ENCODE measurements at regions not wholly inside any gene's neighbourhood (a gene's known extent, or its start where the extent isn't known, plus 50 kb on each side); places are given as distances from the start of the nearest gene placed in this dataset.

DNA sequence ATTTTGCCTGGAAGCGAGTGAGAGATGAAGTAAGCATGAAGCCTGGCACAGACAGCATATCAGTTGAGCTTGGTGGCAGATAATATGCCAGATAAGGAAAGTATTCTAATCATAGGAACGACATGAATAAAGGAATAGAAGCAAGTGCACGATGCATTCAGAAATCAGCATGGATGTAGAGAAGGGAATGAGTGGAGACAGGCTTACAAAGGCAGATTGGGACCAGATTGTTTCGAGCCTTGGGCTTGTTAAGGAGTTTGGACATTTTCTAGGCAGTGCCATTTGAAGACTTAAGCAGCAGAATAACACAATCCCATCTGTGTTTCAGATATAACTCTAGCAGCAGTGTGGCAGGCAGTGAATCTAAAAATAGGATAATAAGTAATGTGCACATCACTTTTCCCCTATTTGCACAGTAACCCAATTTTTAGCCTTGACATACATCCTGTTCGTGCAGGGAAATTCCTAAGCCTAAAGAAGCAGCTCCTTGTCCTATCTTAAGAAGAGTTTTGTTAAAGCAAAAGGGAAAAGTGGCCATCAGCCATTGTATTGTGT is 450.2 kb downstream of the PLCL1 start:
- H3K4me2 ChIP-seq (ENCODE audit: low read length), result no peak overlapping the region
- no peaks in the 10 kb centered on the region for H3K27me3 ChIP-seq (ENCODE audit: control insufficient read depth, insufficient read depth, low read length)
- no peak overlapping the region for H3K9ac ChIP-seq (ENCODE audit: low read depth, low read length)
- no peaks in the 10 kb centered on the region for H3K4me1 ChIP-seq (ENCODE audit: control insufficient read depth, insufficient read depth, low read length)
- no peaks in the 10 kb centered on the region for H3K9me3 ChIP-seq (replicated peaks; ENCODE audit: low read length)
- no peaks in the 10 kb centered on the region for H3K36me3 ChIP-seq (ENCODE audit: insufficient read depth, low read length)
- H3K4me3 ChIP-seq (ENCODE audit: low read length), result no peak overlapping the region

DNA sequence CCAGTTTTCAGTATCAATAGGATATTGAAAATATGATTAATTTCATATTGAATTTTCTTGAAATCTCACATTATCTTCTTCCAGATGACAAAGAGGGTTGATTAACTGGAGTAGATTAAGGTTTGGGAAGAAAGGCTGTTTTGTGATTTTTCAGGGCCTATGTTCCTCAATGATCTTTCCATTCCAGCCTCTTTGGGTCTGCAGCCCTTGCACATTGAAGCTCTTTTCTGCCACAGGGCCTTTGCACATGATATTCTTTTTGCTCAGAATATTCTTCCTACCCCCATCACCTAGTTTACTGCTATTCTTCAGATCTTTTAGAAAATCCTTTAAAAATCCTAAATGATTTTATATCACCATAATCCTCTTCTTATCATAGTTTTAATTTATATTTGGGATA is 449.6 kb downstream of the PLCL1 start:
- no peaks in the 10 kb centered on the region for H3K4me1 ChIP-seq (ENCODE audit: control insufficient read depth, insufficient read depth, low read length)
- no peaks in the 10 kb centered on the region for H3K9me3 ChIP-seq (replicated peaks; ENCODE audit: low read length)
- H3K27me3 ChIP-seq (ENCODE audit: control insufficient read depth, insufficient read depth, low read length), result no peaks in the 10 kb centered on the region
- no peak overlapping the region for H3K4me3 ChIP-seq (ENCODE audit: low read length)
- no peak overlapping the region for H3K9ac ChIP-seq (ENCODE audit: low read depth, low read length)
- no peak overlapping the region for H3K4me2 ChIP-seq (ENCODE audit: low read length)
- no peaks in the 10 kb centered on the region for H3K36me3 ChIP-seq (ENCODE audit: insufficient read depth, low read length)

DNA sequence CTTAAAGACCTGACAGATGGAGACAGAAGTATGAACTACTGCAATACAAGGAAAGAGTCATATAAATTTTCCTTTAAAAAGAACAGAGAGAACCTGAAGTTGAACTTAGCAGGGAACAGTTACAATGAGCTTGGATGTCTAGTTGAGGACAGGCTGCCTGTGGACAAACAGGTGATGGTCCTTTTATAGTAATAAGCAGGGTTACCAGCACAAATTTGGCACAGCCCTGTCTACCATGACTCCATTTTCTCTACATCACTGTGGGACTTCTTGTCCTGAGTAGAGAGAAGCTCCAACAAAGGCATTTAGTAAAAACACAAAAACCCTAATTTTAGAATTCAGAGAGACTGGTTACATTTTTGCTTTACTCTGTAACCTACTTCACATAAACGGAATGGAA is 448.1 kb downstream of the PLCL1 start:
- Histone ChIP-seq H3K36me3 (ENCODE audit: insufficient read depth, low read length) (no peaks in the 10 kb centered on the region), H3K4me2 (ENCODE audit: low read length) (no peak overlapping the region), H3K4me1 (ENCODE audit: control insufficient read depth, insufficient read depth, low read length) (no peaks in the 10 kb centered on the region), H3K9me3 (replicated peaks; ENCODE audit: low read length) (no peaks in the 10 kb centered on the region), H3K9ac (ENCODE audit: low read depth, low read length) (no peak overlapping the region), H3K27me3 (ENCODE audit: control insufficient read depth, insufficient read depth, low read length) (no peaks in the 10 kb centered on the region), H3K4me3 (ENCODE audit: low read length) (no peak overlapping the region)

DNA sequence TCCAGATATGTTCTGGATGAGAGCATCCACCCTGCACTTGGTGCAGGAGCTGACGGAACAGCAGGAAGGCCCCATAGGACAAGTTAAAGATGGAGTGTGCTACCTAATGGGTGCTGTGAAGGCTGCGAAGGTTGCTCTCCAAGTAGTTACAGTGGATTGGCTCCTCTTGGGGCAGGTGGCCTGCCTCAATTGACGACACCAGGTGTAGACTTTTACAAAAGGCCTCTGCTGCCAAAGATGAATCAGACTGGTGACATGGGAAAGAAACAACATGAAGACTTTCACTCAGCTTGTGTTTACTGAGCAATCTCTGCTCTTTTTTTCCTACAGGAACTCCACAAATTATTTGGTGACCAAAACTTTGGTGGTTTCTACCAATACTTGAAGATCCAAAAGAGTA is 437.7 kb downstream of the PLCL1 start:
- Histone ChIP-seq H3K27me3 (ENCODE audit: control insufficient read depth, insufficient read depth, low read length) (no peaks in the 10 kb centered on the region), H3K4me3 (ENCODE audit: low read length) (no peak overlapping the region), H3K4me1 (ENCODE audit: control insufficient read depth, insufficient read depth, low read length) (no peaks in the 10 kb centered on the region), H3K36me3 (ENCODE audit: insufficient read depth, low read length) (no peaks in the 10 kb centered on the region), H3K4me2 (ENCODE audit: low read length) (no peak overlapping the region), H3K9me3 (replicated peaks; ENCODE audit: low read length) (no peaks in the 10 kb centered on the region), H3K9ac (ENCODE audit: low read depth, low read length) (no peak overlapping the region)

DNA sequence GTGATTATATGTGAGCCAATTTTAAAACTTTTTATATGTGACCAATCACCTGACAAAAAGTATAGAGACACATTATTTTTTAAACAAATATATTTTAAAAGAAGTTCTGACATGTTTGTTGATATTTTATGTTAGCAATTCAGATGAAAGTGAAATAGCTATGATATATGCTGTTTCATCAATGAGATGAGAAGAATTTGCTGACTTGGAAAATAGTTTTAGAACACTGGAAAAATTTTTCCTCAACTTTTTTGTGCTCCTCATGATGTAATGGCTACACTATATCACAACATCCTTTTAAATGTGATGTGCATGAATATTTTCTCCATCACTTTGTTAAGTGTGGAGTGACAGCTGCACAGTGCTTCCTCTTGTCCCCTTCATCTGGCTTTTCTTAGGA is 434.0 kb downstream of the PLCL1 start:
- Histone ChIP-seq H3K4me2 (ENCODE audit: low read length) (no peak overlapping the region), H3K9me3 (replicated peaks; ENCODE audit: low read length) (no peaks in the 10 kb centered on the region), H3K27me3 (ENCODE audit: control insufficient read depth, insufficient read depth, low read length) (no peaks in the 10 kb centered on the region), H3K4me3 (ENCODE audit: low read length) (no peak overlapping the region), H3K4me1 (ENCODE audit: control insufficient read depth, insufficient read depth, low read length) (no peaks in the 10 kb centered on the region), H3K9ac (ENCODE audit: low read depth, low read length) (no peak overlapping the region), H3K36me3 (ENCODE audit: insufficient read depth, low read length) (no peaks in the 10 kb centered on the region)

DNA sequence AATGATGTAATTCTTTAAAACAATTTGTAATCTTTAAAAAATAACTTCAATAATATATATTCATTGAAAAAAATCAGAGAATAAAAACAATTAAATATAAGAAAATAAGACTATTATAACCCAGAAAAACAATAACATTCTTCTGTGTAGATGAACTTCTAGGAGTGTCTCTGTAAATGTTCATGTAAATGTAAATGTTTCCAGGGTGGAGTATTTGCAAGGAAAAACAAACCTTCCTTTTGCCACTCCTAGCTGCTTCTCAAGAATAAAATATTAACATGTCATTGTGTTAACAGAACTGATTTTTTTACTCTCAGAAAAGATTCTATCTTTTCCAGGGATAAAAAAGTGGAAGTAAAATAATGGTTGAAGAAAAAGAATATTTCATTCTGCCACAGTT is 431.9 kb downstream of the PLCL1 start:
- Histone ChIP-seq H3K4me3 (ENCODE audit: low read length) (no peak overlapping the region), H3K36me3 (ENCODE audit: insufficient read depth, low read length) (no peaks in the 10 kb centered on the region), H3K4me2 (ENCODE audit: low read length) (no peak overlapping the region), H3K4me1 (ENCODE audit: control insufficient read depth, insufficient read depth, low read length) (no peaks in the 10 kb centered on the region), H3K9me3 (replicated peaks; ENCODE audit: low read length) (no peaks in the 10 kb centered on the region), H3K27me3 (ENCODE audit: control insufficient read depth, insufficient read depth, low read length) (no peaks in the 10 kb centered on the region), H3K9ac (ENCODE audit: low read depth, low read length) (no peak overlapping the region)

DNA sequence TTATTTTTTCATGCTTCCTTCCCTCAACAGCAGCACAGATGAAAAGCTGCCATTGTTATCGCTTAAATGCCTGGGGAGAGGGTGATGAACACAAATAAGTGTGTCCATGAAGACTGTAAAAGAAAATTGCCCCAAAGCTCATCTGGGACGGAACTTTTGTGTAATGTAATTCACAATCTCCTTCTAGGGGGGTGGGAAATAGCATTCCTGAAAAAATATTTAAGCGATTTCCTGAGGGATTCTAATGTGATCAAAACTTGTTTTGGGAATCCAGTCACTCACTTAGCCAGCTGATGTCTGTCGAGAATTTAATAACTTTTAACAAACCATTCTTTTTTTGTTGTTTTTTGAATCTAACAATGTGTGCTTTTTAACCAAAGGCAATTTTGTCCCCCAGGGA is 427.9 kb downstream of the PLCL1 start:
- Histone ChIP-seq H3K36me3 (ENCODE audit: insufficient read depth, low read length) (no peaks in the 10 kb centered on the region), H3K9me3 (replicated peaks; ENCODE audit: low read length) (no peaks in the 10 kb centered on the region), H3K27me3 (ENCODE audit: control insufficient read depth, insufficient read depth, low read length) (no peaks in the 10 kb centered on the region), H3K4me3 (ENCODE audit: low read length) (no peak overlapping the region), H3K9ac (ENCODE audit: low read depth, low read length) (no peak overlapping the region), H3K4me1 (ENCODE audit: control insufficient read depth, insufficient read depth, low read length) (no peaks in the 10 kb centered on the region), H3K4me2 (ENCODE audit: low read length) (no peak overlapping the region)

DNA sequence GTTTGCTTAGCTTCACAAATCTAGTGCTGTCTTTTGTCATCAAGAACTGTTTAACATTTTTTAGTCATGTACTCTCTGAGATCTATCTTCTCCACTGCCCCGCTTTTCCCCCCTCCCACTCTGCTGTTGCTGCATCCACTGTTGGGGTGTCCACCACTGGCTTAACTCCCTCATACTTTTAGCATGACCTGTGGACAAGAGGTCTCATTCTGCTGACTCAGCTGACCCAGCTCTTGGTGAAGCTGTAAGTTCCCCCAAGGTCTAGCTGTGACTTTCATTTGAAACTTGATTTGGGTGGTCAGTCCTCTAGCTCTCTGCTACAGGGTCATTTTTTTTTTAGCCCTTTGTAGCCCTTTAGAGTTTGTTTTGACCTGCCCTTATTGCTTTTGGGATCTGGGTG is 427.2 kb downstream of the PLCL1 start:
- Histone ChIP-seq H3K27me3 (ENCODE audit: control insufficient read depth, insufficient read depth, low read length) (no peaks in the 10 kb centered on the region), H3K9ac (ENCODE audit: low read depth, low read length) (no peak overlapping the region), H3K4me2 (ENCODE audit: low read length) (no peak overlapping the region), H3K36me3 (ENCODE audit: insufficient read depth, low read length) (no peaks in the 10 kb centered on the region), H3K4me3 (ENCODE audit: low read length) (no peak overlapping the region), H3K4me1 (ENCODE audit: control insufficient read depth, insufficient read depth, low read length) (no peaks in the 10 kb centered on the region), H3K9me3 (replicated peaks; ENCODE audit: low read length) (no peaks in the 10 kb centered on the region)

DNA sequence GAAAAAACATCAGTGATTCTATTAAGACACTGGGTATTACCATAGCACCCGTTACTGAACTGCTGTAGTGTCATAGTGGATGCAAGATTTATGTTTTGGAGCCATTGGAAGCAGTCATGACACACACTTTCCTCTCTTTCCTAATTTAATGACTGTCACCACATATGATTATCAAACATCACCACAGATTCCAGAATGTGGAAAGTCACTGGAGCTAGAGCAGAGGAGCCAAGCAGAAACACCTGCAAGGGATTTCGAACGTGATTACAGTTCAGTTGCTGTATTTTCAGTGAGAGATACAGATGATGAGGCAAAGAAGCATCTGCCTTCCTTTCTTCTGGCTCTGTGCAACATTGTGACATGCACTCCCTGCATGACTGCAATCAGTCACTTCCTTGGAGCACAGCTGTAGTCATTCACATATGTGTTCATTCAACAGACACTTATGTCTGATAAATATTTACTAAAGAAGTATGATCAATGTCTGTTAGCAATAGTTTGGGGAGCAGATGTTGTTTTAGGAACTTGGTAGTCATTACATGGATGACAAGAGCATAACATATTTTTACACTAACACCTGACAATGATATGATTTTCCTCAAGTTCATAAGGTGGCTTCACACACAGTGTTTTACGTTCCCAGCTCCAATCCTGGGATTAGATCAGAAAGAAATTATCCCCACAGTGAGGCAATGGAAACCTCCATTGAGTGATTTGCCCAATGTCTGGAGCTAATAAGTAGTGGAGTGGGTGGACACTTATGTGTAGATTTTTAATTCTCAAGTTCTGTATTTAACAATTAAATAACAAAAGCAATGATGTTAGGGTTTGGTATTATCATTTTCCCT is 416.6 kb downstream of the PLCL1 start:
- H3K4me3 ChIP-seq (ENCODE audit: low read length), result no peak overlapping the region
- no peaks in the 10 kb centered on the region for H3K9me3 ChIP-seq (replicated peaks; ENCODE audit: low read length)
- H3K36me3 ChIP-seq (ENCODE audit: insufficient read depth, low read length), result no peaks in the 10 kb centered on the region
- no peaks in the 10 kb centered on the region for H3K27me3 ChIP-seq (ENCODE audit: control insufficient read depth, insufficient read depth, low read length)
- no peak overlapping the region for H3K4me2 ChIP-seq (ENCODE audit: low read length)
- no peak overlapping the region for H3K9ac ChIP-seq (ENCODE audit: low read depth, low read length)
- no peaks in the 10 kb centered on the region for H3K4me1 ChIP-seq (ENCODE audit: control insufficient read depth, insufficient read depth, low read length)

DNA sequence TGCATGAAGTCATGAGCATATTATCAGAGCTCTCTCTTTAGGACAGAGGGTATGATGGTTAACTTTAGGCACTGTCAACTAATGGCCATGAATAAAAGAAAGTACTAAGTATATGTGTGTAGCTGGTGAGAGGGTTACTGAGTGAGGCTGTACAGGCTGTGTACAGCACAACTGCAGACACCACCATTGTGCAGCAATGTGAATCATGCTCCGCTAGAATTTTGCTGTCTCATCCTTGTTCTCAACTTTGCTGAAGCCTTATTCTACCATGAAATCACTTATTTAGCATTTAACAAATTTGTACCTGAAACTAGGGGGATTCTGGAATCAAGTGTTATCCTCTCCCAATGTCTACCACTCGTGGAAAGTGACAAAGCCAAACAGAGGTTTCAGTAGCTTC is 414.9 kb downstream of the PLCL1 start:
- Histone ChIP-seq H3K4me1 (ENCODE audit: control insufficient read depth, insufficient read depth, low read length) (no peaks in the 10 kb centered on the region), H3K4me2 (ENCODE audit: low read length) (no peak overlapping the region), H3K9ac (ENCODE audit: low read depth, low read length) (no peak overlapping the region), H3K27me3 (ENCODE audit: control insufficient read depth, insufficient read depth, low read length) (no peaks in the 10 kb centered on the region), H3K36me3 (ENCODE audit: insufficient read depth, low read length) (no peaks in the 10 kb centered on the region), H3K9me3 (replicated peaks; ENCODE audit: low read length) (no peaks in the 10 kb centered on the region), H3K4me3 (ENCODE audit: low read length) (no peak overlapping the region)

DNA sequence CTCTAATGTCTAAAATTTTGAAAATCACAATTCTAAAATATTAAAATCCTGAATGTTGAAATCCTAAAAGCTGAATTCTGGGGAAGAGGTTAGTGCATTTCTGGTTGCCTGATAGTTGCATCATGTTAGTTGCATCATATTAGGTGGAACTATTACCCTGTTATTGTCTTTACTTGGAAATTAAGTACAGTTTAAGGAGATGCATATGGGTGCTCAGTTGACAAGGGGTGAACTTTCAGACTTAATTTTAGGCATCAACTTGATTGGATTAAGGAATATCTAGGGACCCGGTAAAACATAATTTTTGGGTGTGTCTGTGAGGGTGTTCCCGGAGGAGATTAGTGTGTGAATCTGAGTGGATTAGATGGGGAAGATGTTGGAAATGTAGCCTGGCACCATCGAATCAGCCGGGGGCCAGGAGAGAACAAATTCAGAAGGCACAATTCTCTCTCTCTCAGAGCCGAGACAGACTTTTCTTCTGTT is 409.8 kb downstream of the PLCL1 start:
- no peaks in the 10 kb centered on the region for H3K27me3 ChIP-seq (ENCODE audit: control insufficient read depth, insufficient read depth, low read length)
- H3K9me3 ChIP-seq (replicated peaks; ENCODE audit: low read length), result no peaks in the 10 kb centered on the region
- no peak overlapping the region for H3K4me3 ChIP-seq (ENCODE audit: low read length)
- no peak overlapping the region for H3K9ac ChIP-seq (ENCODE audit: low read depth, low read length)
- no peaks in the 10 kb centered on the region for H3K36me3 ChIP-seq (ENCODE audit: insufficient read depth, low read length)
- no peak overlapping the region for H3K4me2 ChIP-seq (ENCODE audit: low read length)
- H3K4me1 ChIP-seq (ENCODE audit: control insufficient read depth, insufficient read depth, low read length), result no peaks in the 10 kb centered on the region

DNA sequence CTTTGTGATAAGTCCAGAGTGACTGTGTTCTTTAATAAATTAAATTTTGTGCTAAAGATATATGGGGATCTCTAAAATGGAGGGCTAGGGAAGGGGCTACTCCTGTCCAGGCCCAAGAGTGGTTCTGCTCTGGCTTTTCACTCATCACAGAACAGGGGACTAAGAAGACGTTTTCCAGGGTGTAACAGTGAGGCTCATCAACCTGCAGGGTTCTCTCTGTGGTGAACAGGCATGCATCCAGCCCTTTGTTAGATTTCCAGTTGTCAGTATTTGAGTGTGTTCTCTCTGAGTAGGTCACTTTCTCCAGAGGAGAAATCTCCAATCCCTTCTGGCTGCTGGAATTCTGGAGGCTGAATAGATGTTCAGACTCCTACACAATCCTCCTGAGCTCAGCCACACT is 408.9 kb downstream of the PLCL1 start:
- Histone ChIP-seq H3K9ac (ENCODE audit: low read depth, low read length) (no peak overlapping the region), H3K4me3 (ENCODE audit: low read length) (no peak overlapping the region), H3K36me3 (ENCODE audit: insufficient read depth, low read length) (no peaks in the 10 kb centered on the region), H3K4me1 (ENCODE audit: control insufficient read depth, insufficient read depth, low read length) (no peaks in the 10 kb centered on the region), H3K4me2 (ENCODE audit: low read length) (no peak overlapping the region), H3K9me3 (replicated peaks; ENCODE audit: low read length) (no peaks in the 10 kb centered on the region), H3K27me3 (ENCODE audit: control insufficient read depth, insufficient read depth, low read length) (no peaks in the 10 kb centered on the region)

All from skeletal muscle satellite cell (primary cell).